ENCODE measurements at regions not wholly inside any gene's neighbourhood (a gene's known extent, or its start where the extent isn't known, plus 50 kb on each side); places are given as distances from the start of the nearest gene placed in this dataset.

- ATAC-seq: no peak
- no peak overlapping the region for H3K4me3 ChIP-seq
- H3K4me1 ChIP-seq: no peaks in the 10 kb centered on the region
- H3K36me3 ChIP-seq: no peaks in the 10 kb centered on the region
- H3K9me3 ChIP-seq: no peaks in the 10 kb centered on the region
- no peak overlapping the region for H3K27ac ChIP-seq
- DNase-seq: no peak
- 10% methylated on average over 1 of the region's 1 CpG for WGBS (ENCODE audit: insufficient coverage, low coverage, low lambda C conversion rate, missing lambda C conversion rate)
- no peak for TF ChIP-seq CTCF (IDR thresholded peaks at IDR 0.05)
- TF ChIP-seq POLR2A (IDR thresholded peaks at IDR 0.05): no peak
- intact Hi-C loops (cut with DNase I): no loop called here
- no peaks in the 10 kb centered on the region for H3K27me3 ChIP-seq
These were observed 1234.6 kb upstream of the CHAC2 start for GRCh38 chr2:52532956-52533355.

GRCh38 chr2:52526735-52527134 lies 1240.9 kb upstream of the CHAC2 start:
- WGBS (ENCODE audit: insufficient coverage, low coverage, low lambda C conversion rate, missing lambda C conversion rate): 23% methylated on average over 1 of the region's 1 CpG
- TF ChIP-seq CTCF (IDR thresholded peaks at IDR 0.05): no peak
- no peak for TF ChIP-seq POLR2A (IDR thresholded peaks at IDR 0.05)

GRCh38 chr2:52520644-52521043 lies 1247.0 kb upstream of the CHAC2 start:
- intact Hi-C loops (cut with DNase I): no loop called here
- ATAC-seq: no peak
- WGBS (ENCODE audit: insufficient coverage, low coverage, low lambda C conversion rate, missing lambda C conversion rate): 60% methylated on average over 1 of the region's 1 CpG

More at GRCh38 chr2:52526735-52527134, 1240.9 kb upstream of the CHAC2 start:
- DNase-seq: no peak
- intact Hi-C loops (cut with DNase I): no loop called here
- H3K4me3 ChIP-seq: no peak overlapping the region
- H3K27me3 ChIP-seq: no peaks in the 10 kb centered on the region
- no peaks in the 10 kb centered on the region for H3K4me1 ChIP-seq
- no peak overlapping the region for H3K27ac ChIP-seq
- no peaks in the 10 kb centered on the region for H3K9me3 ChIP-seq
- ATAC-seq: peak in 2 of 4 donors; percentile 37 to 68
- no peaks in the 10 kb centered on the region for H3K36me3 ChIP-seq

GRCh38 chr2:52518678-52519077 lies 1248.9 kb upstream of the CHAC2 start:
- TF ChIP-seq CTCF (IDR thresholded peaks at IDR 0.05) (no peak), POLR2A (IDR thresholded peaks at IDR 0.05) (no peak)
- Histone ChIP-seq H3K27ac (no peak overlapping the region), H3K36me3 (no peaks in the 10 kb centered on the region), H3K27me3 (no peaks in the 10 kb centered on the region), H3K9me3 (no peaks in the 10 kb centered on the region), H3K4me3 (no peak overlapping the region), H3K4me1 (no peaks in the 10 kb centered on the region)
- ATAC-seq (no peak), DNase-seq (no peak)
- intact Hi-C loops (cut with DNase I): no loop called here

More at GRCh38 chr2:52520644-52521043, 1247.0 kb upstream of the CHAC2 start:
- no peaks in the 10 kb centered on the region for H3K27me3 ChIP-seq
- no peaks in the 10 kb centered on the region for H3K9me3 ChIP-seq
- H3K36me3 ChIP-seq: no peaks in the 10 kb centered on the region
- H3K4me1 ChIP-seq: no peaks in the 10 kb centered on the region
- no peak for DNase-seq
- H3K4me3 ChIP-seq: no peak overlapping the region
- H3K27ac ChIP-seq: no peak overlapping the region
- TF ChIP-seq POLR2A (IDR thresholded peaks at IDR 0.05) (no peak), CTCF (IDR thresholded peaks at IDR 0.05) (no peak)

GRCh38 chr2:52512760-52513159 lies 1254.8 kb upstream of the CHAC2 start:
- TF ChIP-seq POLR2A (IDR thresholded peaks at IDR 0.05) (no peak), CTCF (IDR thresholded peaks at IDR 0.05) (no peak)
- Histone ChIP-seq H3K4me3 (no peak overlapping the region), H3K27ac (no peak overlapping the region), H3K36me3 (no peaks in the 10 kb centered on the region), H3K9me3 (no peaks in the 10 kb centered on the region), H3K27me3 (no peaks in the 10 kb centered on the region), H3K4me1 (no peaks in the 10 kb centered on the region)
- WGBS (ENCODE audit: insufficient coverage, low coverage, low lambda C conversion rate, missing lambda C conversion rate): 76% methylated on average over 5 of the region's 5 CpGs
- ATAC-seq (no peak), DNase-seq (no peak)
- intact Hi-C loops (cut with DNase I): no loop called here

Data from right lobe of liver (tissue), 6 donors.